ENCODE measurements at regions not wholly inside any gene's neighbourhood (a gene's known extent, or its start where the extent isn't known, plus 50 kb on each side); places are given as distances from the start of the nearest gene placed in this dataset.
"Not testable (repeated sequence)": the region's sequence is repeated elsewhere in the genome, so short reads cannot be mapped to it uniquely, and the experiment has no call there.

- ChIA-PET POLR2A (ENCODE audit: unreplicated experiment) (no interaction called here), CTCF (interaction anchor here (1.4 kb wide), 1 partner anchor 10 kb away, joined by 3 read pairs; no protein-coding TSS in a partner anchor)
- Histone ChIP-seq H2AFZ (replicated peaks; ENCODE audit: low read length, poor library complexity) (no peak overlapping the region), H2AK5ac (ENCODE audit: low read depth, low read length) (no peak overlapping the region), H3K9me1 (ENCODE audit: insufficient read depth, low read length) (no peaks in the 10 kb centered on the region), H3K27me3 (ENCODE audit: control insufficient read depth, insufficient read depth, low read length) (no peaks in the 10 kb centered on the region), H3K18ac (ENCODE audit: low read depth, low read length) (no peak overlapping the region), H2AK9ac (replicated peaks; ENCODE audit: low read depth, low read length, poor library complexity) (no peak overlapping the region), H3K56ac (ENCODE audit: extremely low read depth, insufficient read depth, low read length) (no peak overlapping the region), H2BK5ac (ENCODE audit: low read depth, low read length, poor library complexity, severe bottlenecking) (no peak overlapping the region), H3K4me2 (ENCODE audit: low read depth, low read length) (no peak overlapping the region), H3K4me3 (ENCODE audit: insufficient read depth, low read depth, low read length) (no peak overlapping the region), H3K9ac (ENCODE audit: low read depth, low read length) (no peak overlapping the region), H3K23ac (ENCODE audit: low read depth, low read length) (no peak overlapping the region), H4K5ac (ENCODE audit: low read depth, low read length) (no peak overlapping the region), H3K4ac (ENCODE audit: low read depth, low read length) (no peak overlapping the region), H4K20me1 (ENCODE audit: insufficient read depth, low read length) (no peaks in the 10 kb centered on the region), H2BK120ac (ENCODE audit: low read depth, low read length) (no peak overlapping the region), H2BK15ac (ENCODE audit: low read depth, low read length) (no peak overlapping the region), H3K27ac (ENCODE audit: insufficient read depth, low read length) (no peak overlapping the region), H2BK20ac (ENCODE audit: low read depth, low read length) (no peak overlapping the region), H3K4me1 (ENCODE audit: control insufficient read depth, insufficient read depth, low read length) (no peaks in the 10 kb centered on the region), H3K79me1 (ENCODE audit: low read depth in 1 of 2, low read length in 2 of 2) (no peaks in the 10 kb centered on the region), H4K8ac (ENCODE audit: low read depth in 2 of 2, low read length in 2 of 2) (no peak overlapping the region), H3K9me3 (ENCODE audit: control insufficient read depth, insufficient read depth, low read length) (no peaks in the 10 kb centered on the region), H4K91ac (ENCODE audit: insufficient read depth, low read depth, low read length) (no peak overlapping the region), H3K36me3 (ENCODE audit: control insufficient read depth, insufficient read depth, low read length) (no peaks in the 10 kb centered on the region), H3K14ac (replicated peaks; ENCODE audit: low read depth, low read length) (no peak overlapping the region)
- in situ Hi-C loops (cut with MboI; ENCODE audit: low sequenced_read_pairs) (no loop called here), intact Hi-C loops (cut with micrococcal nuclease) (loop anchor here (2.0 kb wide), 1 partner anchor 15 kb away; no protein-coding TSS in a partner anchor), dilution Hi-C loops (cut with HindIII; ENCODE audit: low sequenced_read_pairs, unreplicated experiment) (no loop called here)
- WGBS, 2 experiments (ENCODE audit: extremely low coverage in 2 of 2, insufficient read length in 1 of 2): no CpG with 5 or more reads among the region's 3 CpGs
- DNase-seq (no peak), ATAC-seq (ENCODE audit: low read depth) (no peak)
- TF ChIP-seq CTCF (conservative IDR thresholded peaks at IDR 0.05; ENCODE audit: low read depth, low read length): no peak
- BruUV-seq (replicated peaks): no TSS peak
Observed at GRCh38 chr3:147157631-147158030, 248.7 kb downstream of the ZIC4 start.

GRCh38 chr3:147154988-147155387 is 251.4 kb downstream of the ZIC4 start:
- H2BK15ac ChIP-seq (ENCODE audit: low read depth, low read length); POLR2A ChIA-PET (ENCODE audit: unreplicated experiment); H3K79me1 ChIP-seq (ENCODE audit: low read depth in 1 of 2, low read length in 2 of 2); H3K9me3 ChIP-seq (ENCODE audit: control insufficient read depth, insufficient read depth, low read length); H3K27me3 ChIP-seq (ENCODE audit: control insufficient read depth, insufficient read depth, low read length); H3K4ac ChIP-seq (ENCODE audit: low read depth, low read length); H2AK9ac ChIP-seq (replicated peaks; ENCODE audit: low read depth, low read length, poor library complexity); H2BK120ac ChIP-seq (ENCODE audit: low read depth, low read length); H3K23ac ChIP-seq (ENCODE audit: low read depth, low read length); H3K36me3 ChIP-seq (ENCODE audit: control insufficient read depth, insufficient read depth, low read length); H3K4me3 ChIP-seq (ENCODE audit: insufficient read depth, low read depth, low read length); H2AFZ ChIP-seq (replicated peaks; ENCODE audit: low read length, poor library complexity); H3K56ac ChIP-seq (ENCODE audit: extremely low read depth, insufficient read depth, low read length); H3K9ac ChIP-seq (ENCODE audit: low read depth, low read length); H4K20me1 ChIP-seq (ENCODE audit: insufficient read depth, low read length); H4K5ac ChIP-seq (ENCODE audit: low read depth, low read length); H3K4me1 ChIP-seq (ENCODE audit: control insufficient read depth, insufficient read depth, low read length); H3K9me1 ChIP-seq (ENCODE audit: insufficient read depth, low read length); DNase-seq; intact Hi-C loops (cut with micrococcal nuclease); H4K91ac ChIP-seq (ENCODE audit: insufficient read depth, low read depth, low read length); H4K8ac ChIP-seq (ENCODE audit: low read depth in 2 of 2, low read length in 2 of 2); H3K14ac ChIP-seq (replicated peaks; ENCODE audit: low read depth, low read length); ATAC-seq (ENCODE audit: low read depth); H2BK5ac ChIP-seq (ENCODE audit: low read depth, low read length, poor library complexity, severe bottlenecking); H3K4me2 ChIP-seq (ENCODE audit: low read depth, low read length); H3K18ac ChIP-seq (ENCODE audit: low read depth, low read length); CTCF ChIA-PET; in situ Hi-C loops (cut with MboI; ENCODE audit: low sequenced_read_pairs); H3K27ac ChIP-seq (ENCODE audit: insufficient read depth, low read length); H2AK5ac ChIP-seq (ENCODE audit: low read depth, low read length); H2BK20ac ChIP-seq (ENCODE audit: low read depth, low read length); BruUV-seq (replicated peaks); dilution Hi-C loops (cut with HindIII; ENCODE audit: low sequenced_read_pairs, unreplicated experiment): not testable (repeated sequence)
- no CpG with 5 or more reads among the region's 10 CpGs for WGBS, 2 experiments (ENCODE audit: extremely low coverage in 2 of 2, insufficient read length in 1 of 2)
